GM19238 (cell line): ENCODE measurements at regions not wholly inside any gene's neighbourhood (a gene's known extent, or its start where the extent isn't known, plus 50 kb on each side); places are given as distances from the start of the nearest gene placed in this dataset.
"Not testable (repeated sequence)": the region's sequence is repeated elsewhere in the genome, so short reads cannot be mapped to it uniquely, and the experiment has no call there.

Experiments used
- DNase-seq: peaks from one replicate; pipeline ENCODE4 v3.0.0; 2011; ENCODE audit warnings: low spot score; ENCODE audit not compliant: insufficient read length

DNA sequence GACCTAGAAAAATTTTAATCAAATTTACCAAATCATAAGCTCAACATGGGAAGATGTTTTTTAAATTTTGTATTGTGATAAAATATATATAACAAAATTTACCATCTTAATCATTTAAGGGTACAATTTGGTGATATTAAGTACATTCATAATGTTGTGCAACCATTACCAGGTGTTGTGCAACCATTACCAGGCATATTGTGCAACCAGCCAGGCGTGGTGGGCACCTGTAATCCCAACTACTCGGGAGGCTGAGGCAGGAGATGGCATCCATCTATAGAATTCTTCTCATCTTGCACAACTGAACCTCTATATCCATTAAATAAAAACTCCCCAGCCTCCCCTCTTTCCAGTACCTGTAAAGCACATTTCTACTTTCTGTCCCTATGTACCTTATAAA lies 124.5 kb upstream of the SLC13A1 start:
- DNase-seq = no peak

- DNase-seq = no peak
These were observed 123.9 kb upstream of the SLC13A1 start for GRCh38 chr7:123323689-123324088.

DNA sequence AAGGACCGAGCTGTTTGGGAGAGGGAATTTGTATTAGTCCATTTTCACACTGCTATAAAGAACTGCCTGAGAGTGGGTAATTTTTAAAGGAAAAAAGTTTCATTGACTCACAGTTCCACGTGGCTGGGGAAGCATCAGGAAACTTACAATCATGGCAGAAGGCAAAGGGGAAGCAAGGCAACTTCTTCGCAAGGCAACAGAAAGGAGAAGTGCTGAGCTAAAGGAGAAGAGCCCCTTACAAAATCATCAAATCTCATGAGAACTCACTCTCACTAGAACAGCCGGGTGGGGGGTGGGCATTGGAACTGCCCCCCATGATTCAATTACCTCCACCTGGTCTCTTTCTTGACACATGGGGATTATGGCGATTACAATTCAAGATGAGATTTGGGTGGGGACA lies 121.8 kb upstream of the SLC13A1 start:
- not testable (repeated sequence) for DNase-seq

DNA sequence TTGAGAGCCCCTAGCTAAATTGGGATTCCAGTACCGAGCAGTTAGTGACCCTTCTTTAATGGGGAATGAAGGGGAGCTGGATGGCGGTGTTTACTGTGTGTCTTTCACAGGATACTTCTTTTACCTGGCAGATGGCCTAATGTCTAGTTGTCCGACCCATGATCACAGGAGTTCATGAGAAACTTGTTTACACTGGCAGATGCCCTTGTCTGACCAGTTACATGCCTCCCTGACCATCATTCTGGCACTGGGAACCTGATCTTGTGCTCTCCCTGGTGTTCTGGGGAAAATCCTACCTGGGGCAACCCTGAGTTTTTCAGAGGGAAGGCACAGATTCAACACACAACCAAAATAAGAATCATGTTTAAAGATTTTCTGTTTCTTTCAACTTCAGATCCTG lies 120.1 kb upstream of the SLC13A1 start:
- DNase-seq = no peak

GRCh38 chr7:123314886-123315285 lies 115.1 kb upstream of the SLC13A1 start:
- no peak for DNase-seq

GRCh38 chr7:123308254-123308951 lies 108.6 kb upstream of the SLC13A1 start:
- no peak for DNase-seq

GRCh38 chr7:123305840-123306375 lies 106.1 kb upstream of the SLC13A1 start:
- DNase-seq = no peak

- DNase-seq = no peak
These were observed 104.2 kb upstream of the SLC13A1 start for GRCh38 chr7:123303926-123304325.

DNA sequence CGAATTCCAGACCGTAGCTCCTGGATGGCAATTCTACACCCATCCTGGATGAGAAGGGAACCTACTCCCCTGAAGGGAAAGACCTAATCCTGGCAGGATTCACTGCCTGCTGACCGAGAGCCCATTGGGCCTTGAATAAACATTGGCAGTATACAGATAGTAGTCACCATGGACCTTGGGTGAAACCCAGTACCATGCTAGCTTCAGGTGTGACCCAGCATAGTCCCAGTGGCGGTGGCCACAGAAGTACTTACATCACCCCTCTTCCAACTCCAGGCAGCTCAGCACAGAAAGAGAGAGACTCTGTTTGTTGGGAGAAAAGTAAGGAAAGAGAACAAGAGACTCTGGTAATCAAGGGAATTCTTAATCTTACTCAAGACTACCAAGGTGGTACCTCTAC lies 97.2 kb upstream of the SLC13A1 start:
- no peak for DNase-seq

- no peak for DNase-seq
These were observed 93.9 kb upstream of the SLC13A1 start for GRCh38 chr7:123293710-123294109.

DNA sequence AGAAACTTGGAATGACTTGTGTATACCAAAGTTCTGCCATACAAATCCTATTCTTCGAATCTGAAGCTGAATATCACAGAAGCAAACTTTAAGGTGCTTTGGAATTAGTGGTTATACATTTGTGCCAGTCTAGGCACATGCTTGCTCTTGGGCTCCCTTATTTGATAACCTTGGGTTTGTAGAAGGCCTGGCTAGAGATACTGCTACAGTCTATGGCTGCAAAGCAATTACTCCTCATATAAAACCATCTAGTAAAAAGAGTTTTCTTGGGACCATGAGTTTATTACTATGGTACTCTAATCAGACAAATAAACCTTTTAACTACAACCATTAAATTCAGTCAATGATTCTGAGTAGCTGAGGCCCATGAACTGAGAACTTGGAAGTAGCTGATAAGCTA lies 92.5 kb upstream of the SLC13A1 start:
- DNase-seq = no peak

GRCh38 chr7:123289200-123289599 lies 89.4 kb upstream of the SLC13A1 start:
- no peak for DNase-seq

- DNase-seq = no peak
These were observed 85.4 kb upstream of the SLC13A1 start for GRCh38 chr7:123285076-123285700.

- no peak for DNase-seq
These were observed 83.6 kb upstream of the SLC13A1 start for GRCh38 chr7:123283373-123283772.

- DNase-seq = no peak
These were observed 82.4 kb upstream of the SLC13A1 start for GRCh38 chr7:123282181-123282580.

GRCh38 chr7:123279949-123280348 lies 80.2 kb upstream of the SLC13A1 start:
- DNase-seq = no peak

DNA sequence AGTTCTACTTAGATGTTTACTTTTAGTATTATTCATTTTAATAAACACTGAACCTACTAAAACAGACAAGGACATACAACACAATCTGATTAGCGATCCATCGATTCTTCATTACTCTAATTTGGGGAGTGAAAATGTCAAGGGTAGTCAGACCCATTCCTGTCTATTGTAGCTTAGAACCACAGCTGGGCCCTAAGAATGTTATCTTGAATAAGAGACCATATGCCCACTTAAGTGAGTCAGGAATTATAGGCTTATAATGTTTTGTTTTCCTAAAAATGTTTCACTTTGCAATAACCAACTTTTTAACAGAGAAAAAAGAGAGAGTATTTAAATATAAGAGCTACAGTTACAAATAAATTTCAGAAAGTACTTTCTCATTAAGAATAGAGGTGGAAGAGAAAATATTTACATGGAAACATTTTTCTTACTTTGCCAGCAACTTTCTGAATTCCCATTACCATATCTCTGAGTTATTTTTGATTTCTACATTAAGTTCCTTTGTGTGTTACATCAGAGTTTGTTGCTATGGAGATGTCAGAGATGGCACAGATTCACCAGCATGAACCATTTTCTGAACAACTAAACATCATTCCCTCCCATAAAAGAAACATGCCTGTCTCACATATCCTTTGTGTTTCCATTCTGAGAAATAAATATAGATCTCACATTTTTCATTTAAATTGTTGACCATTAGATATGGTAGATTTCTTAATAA lies 75.4 kb upstream of the SLC13A1 start:
- no peak for DNase-seq

DNA sequence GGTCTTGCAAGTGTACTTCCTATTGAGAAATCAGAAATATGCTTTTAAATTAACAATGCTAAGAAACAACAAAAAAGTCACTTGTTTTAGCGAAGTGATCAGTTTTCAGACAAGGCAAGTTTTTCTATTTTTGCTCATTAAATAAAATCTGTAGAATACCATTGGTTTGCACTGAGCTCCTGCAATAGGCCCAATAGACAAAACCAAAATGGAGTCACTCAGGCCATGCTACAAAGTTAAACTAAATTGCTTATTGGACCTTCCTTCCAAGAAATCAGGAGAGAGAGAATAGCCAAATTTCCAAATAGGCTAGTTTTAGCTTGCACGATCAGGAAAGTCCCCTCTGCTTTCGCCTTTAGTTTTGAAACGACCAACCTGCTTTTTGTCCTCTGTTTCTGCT lies 73.4 kb upstream of the SLC13A1 start:
- no peak for DNase-seq

DNA sequence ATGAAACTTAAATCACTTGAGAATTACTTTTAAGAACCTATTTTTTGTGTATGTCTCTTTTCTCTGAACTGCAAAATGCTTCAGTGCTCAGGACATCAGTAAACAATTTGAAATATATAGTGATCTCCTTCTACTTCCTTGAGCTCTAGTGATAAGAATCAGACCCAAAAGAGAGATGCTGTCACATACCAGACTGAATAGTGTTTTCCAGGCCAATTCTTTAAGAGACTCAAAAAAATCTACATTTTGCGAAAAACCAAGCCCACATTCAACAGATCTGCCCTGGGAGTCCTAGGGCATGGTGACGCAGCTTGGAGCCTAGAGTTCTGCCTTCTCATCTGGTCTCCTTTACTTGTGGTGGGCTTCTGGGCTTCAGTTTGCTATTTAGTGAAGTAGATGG lies 72.1 kb upstream of the SLC13A1 start:
- no peak for DNase-seq

- no peak for DNase-seq
These were observed 71.5 kb upstream of the SLC13A1 start for GRCh38 chr7:123271231-123271630.

GRCh38 chr7:123270570-123270969 lies 70.8 kb upstream of the SLC13A1 start:
- no peak for DNase-seq

DNA sequence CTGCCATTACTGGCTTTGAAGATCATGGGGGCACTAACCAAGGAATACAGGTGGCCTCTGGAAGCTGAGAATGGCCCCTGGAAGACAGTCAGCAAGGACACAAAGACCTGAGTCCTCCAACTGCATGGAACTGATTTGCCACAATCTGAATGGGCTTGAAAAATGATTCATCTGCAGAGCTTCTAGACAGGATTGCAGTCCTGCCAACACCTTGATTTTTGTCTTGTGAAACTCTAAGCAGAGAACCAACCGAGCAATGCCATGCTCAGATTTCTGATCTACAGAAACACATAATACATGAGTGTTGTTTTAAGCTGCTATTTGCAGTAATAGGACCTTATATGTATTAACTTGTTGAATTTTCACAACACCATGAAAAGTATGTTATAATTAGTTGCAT lies 66.1 kb upstream of the SLC13A1 start:
- no peak for DNase-seq
